NCI-H2196 (cell line): ENCODE measurements at regions not wholly inside any gene's neighbourhood (a gene's known extent, or its start where the extent isn't known, plus 50 kb on each side); places are given as distances from the start of the nearest gene placed in this dataset.

Experiments used
- DNase-seq: peaks from one replicate; lab custom pipeline; 2025; ENCODE audit not compliant: unreplicated experiment; lab: John Stamatoyannopoulos, UW

GRCh38 chr7:116310141-116310540, 99.8 kb downstream of the TES start:
- no peak for DNase-seq

DNA sequence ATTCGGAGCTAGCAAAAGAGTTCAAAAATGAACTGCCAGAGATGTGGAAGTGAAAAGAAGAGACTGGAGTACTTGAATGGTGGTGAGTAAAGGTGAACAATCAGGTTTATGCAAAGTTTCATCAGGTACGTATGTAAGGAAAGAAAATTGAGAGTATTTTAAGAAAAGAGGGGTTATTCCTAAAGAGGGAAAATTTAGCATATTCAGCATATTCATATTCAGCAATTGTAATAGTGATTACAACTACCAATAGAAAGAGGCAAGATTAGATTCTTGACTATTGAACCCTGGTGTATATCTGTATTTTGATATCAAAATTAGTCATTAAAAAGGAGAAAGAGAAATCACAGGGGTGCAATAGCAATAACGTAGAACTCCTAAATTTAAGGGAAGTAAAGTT, 100.9 kb downstream of the TES start:
- DNase-seq: no peak

DNA sequence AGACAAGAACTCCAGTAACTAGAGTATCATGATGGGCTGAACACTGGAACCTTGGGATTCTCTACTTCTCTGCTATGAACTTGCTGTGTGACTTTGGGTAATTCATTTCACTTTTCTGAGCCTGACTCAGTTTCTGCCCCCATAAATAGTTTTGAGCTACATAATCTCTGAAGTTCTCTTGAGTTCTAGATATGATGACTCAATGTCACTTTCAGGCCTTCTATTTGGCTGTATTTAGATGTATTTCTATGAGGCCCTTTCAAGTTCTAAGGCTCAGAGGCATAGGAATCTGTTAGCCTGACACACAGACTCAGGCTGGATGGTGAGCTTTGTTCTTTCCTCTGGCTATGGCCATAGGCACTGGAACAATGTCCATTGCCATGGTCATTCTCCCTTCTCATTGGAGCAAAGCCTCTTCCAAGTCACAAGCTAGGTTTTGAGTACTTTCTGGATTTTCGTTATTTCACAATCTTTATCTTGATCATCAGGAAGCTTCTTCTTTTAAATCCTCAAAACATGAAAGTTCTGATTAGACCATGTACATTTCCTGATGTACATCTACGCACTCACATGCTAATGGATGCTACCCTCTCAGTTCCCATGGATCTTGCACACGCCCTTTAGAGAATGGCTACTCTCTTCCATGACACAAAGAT, 101.6 kb downstream of the TES start:
- no peak for DNase-seq

GRCh38 chr7:116315293-116315692, 105.0 kb downstream of the TES start:
- DNase-seq: no peak

- DNase-seq: no peak
Measured at GRCh38 chr7:116315803-116316202, 105.5 kb downstream of the TES start.

- DNase-seq: no peak
Measured at GRCh38 chr7:116316838-116317628, 106.7 kb downstream of the TES start.

GRCh38 chr7:116317907-116318306, 107.6 kb downstream of the TES start:
- no peak for DNase-seq

DNA sequence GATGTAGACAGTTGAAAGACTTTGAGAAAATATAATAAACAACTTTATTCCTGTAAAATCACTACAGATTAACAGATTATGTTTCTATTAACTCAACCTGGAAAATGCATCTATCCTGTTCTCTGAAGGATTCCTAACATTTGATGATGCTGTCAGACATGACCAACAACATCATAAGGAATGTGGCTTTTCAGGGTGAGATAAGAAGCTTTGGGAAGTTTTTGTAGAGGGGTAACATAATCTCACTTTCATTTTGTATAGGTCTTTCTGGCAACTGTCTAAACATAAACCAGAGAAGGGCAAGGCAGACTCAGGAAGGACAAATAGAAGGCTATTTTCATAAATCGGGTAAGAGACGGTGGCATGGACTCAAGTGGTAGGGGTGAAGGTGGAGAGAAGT, 112.2 kb downstream of the TES start:
- no peak for DNase-seq

- DNase-seq: no peak
Measured at GRCh38 chr7:116324582-116324981, 114.2 kb downstream of the TES start.

DNA sequence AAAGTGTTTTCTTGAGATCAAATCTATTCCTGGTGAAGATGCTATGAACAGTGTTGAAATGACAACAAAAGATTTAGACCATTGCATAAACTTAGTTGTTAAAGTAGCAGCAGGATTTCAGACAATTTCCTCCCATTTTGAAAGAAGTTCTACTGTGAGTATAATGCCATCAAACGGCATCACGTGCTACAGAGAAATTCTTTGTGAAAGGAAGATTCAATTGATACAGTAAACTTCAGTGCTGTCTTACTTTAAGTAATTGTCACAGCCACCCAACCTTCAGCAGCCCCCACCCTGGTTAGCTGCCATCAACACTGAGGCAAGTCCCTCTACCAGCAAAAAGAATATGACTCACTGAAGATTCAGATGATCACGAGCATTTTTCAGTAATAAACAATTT, 115.2 kb downstream of the TES start:
- DNase-seq: no peak

- no peak for DNase-seq
Measured at GRCh38 chr7:116327135-116327534, 116.8 kb downstream of the TES start.

DNA sequence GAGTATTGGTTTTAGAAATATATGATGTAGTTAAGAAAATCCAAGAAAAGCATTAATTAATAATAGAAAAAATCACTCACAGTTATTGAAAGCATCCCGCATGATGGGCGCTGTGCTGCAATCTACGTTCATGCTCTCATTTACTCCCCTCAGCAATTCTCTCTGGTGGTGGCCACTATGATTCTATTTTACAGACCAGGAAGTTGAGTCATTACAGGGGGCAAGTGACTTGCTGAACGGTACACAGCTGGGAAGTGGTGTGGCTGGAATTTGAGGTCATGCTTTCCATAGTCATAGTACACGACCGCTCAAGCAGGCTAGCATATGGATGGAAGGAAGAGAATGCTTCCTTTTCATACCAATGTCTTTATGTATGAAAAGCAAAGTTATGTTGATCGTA, 117.4 kb downstream of the TES start:
- no peak for DNase-seq

GRCh38 chr7:116328161-116328560, 117.8 kb downstream of the TES start:
- no peak for DNase-seq

DNA sequence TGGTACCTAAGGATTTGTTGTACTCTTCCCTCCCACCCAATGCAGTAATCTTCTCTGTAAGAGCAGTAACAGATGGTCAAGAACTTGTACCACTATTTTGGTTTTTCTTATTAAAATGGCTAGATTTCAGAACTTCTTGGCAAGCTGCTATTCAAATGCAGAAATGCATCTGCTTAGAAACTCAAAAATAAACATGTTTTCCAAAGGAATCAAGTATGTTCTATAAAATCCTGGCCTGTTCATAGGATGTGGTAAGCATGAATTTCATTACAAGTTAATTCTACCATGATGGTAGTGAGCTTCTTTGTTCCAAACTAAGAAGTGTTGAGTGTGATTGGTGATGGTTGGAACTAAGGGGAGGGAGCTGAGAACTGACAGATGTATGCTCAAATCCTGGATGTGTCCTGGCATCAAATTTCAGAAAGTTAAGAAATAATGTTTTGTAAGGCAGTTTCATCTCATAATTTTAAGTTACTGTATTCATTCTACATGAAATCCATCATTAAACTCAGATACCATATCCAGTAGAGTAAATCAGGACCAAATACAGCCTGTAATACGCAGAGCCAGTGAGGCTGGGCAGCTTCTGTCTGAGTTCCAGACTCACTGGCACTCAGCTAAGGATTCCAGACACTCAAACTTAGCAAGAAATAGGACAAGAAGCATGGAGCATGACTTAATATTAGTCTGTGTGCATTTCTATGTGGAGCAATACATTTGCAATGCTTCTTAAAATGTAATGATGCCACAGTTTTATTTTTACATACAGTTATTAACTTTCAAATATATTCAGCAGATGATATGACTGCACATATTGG, 119.6 kb downstream of the TES start:
- no peak for DNase-seq

GRCh38 chr7:116331020-116331419, 120.7 kb downstream of the TES start:
- no peak for DNase-seq

DNA sequence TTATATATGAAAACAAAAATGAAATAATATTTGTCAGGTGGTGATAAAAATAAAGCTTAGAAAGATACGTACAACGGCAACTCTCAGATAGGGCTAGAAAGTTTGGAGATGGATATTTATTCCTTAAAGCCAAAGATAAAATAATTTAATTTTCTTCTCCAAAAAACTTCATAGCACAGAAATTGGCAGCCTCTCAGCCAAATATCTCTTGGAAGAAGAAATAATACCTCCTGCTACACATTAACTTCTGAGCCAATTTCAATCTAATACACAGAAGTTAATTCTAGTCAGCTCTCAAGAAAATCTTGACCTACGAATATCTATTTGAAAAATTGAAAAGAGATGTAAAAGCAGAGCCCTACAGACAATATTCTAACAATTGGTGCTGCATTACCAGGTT, 122.4 kb downstream of the TES start:
- no peak for DNase-seq

GRCh38 chr7:116334555-116334954, 124.2 kb downstream of the TES start:
- DNase-seq: no peak

- DNase-seq: no peak
Measured at GRCh38 chr7:116337018-116337417, 126.7 kb downstream of the TES start.

- DNase-seq: no peak
Measured at GRCh38 chr7:116337800-116338199, 127.5 kb downstream of the TES start.

DNA sequence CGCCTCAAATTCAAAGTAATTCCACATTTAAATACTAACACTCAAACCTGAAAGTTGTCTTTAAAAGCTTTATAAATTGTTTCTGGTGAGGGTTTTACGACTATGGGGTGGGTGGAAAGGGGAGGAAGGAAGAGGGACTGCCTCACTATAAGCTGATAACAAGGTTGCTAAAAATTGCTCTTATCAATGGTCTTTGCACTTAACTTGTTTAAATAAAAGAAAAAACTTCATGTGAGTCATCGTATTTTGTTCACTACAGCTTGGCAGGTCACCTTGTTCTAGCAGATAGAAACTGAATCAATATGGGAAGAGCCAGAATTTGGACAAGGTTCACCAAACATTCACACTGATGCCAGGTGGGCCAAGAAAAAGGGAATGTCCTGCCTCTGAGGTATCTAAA, 129.2 kb downstream of the TES start:
- no peak for DNase-seq

- DNase-seq: no peak
Measured at GRCh38 chr7:116340201-116340847, 130.0 kb downstream of the TES start.
